ENCODE measurements at regions not wholly inside any gene's neighbourhood (a gene's known extent, or its start where the extent isn't known, plus 50 kb on each side); places are given as distances from the start of the nearest gene placed in this dataset.

DNA sequence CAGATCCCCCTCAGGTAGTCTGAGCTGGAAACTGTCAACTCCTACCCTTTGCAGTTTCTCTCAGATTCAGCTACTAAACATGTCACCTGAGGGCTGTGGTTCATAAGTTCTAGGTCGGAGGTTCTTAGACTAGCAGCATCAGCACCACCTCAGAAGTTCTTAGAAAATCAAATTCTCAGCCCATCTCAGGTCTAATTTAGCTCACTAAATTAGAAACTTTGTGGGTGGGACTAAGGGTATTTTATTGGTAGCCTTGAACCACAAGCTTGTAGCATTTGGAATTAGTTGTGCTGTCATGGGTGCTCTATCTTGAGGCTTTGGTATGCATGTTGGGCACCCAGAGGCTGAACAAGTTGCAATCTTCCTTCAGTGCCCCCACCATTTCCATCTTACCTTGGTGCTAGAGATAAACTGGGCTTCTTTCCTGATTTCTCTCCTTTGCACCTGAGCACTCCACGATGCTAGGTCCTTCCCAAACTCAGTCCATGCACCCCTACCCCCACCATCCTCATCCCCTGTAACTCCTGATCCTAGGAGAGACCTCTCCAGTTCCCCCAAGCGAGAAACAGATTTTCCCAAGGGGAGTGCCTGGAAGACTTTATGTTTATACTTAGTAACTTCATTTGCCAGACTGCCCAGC is 54.2 kb downstream of the S1PR1 start:
- CTCF ChIA-PET, result interaction anchor here (0.7 to 1.6 kb wide), 6 partner anchors 9 to 55 kb away, joined by 3 to 10 read pairs (median 4); no protein-coding TSS in a partner anchor
- DNase-seq (ENCODE audit: extremely low spot score), result no peak
- no peak for TF ChIP-seq LEF1 (IDR thresholded peaks at IDR 0.05; ENCODE audit: borderline replicate concordance)
- TF ChIP-seq ARNT (IDR thresholded peaks at IDR 0.05), result no peak
- no peak for TF ChIP-seq FOXA1 (IDR thresholded peaks at IDR 0.05)
- no peak for TF ChIP-seq FOXM1 (IDR thresholded peaks at IDR 0.05; ENCODE audit: borderline replicate concordance)
- POLR2A ChIA-PET, result interaction anchor here (1.0 kb wide), 1 partner anchor 395 kb away, joined by 3 read pairs; the partner anchor contains the start of gene SLC30A7

DNA sequence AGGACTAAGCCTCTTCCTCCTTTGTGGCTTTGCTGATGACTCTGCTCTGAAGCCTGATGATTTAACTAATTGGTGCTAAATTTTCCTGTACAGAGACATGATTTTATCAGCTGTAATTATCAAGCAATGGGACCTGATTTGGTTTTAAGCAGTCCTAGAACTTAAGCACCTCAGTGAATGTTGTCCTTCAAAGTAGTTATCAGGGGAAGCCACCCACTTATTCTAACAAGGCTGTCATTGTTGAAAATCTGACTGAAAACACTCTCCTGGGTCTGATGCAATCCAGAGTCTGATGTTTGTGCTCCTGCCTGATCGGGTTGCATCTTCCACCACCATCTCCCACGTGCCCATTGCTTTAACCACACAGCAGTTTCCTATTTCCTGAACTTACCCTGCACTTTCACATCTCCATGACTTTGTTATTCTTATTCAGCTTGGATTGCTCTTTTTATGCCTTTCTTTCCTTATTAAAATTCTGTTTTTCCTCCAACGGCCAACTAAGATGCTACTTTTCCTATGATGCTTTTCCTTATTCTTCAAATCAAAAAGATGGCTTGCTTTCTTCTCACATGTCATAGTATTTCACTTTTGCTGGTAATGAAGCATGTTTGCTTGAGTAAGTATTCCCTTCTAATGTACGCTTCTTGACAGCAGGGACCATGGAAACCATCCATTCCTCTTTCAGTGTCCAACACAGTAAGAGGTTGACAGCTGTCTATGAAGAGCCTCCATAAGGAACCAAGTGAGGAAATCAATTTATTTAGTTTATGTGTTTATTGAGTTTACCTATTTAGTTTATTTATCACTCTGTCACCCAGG is 55.0 kb downstream of the S1PR1 start:
- POLR2A ChIA-PET, result no interaction called here
- DNase-seq (ENCODE audit: extremely low spot score), result no peak
- no peak for TF ChIP-seq TARDBP (IDR thresholded peaks at IDR 0.05)
- TF ChIP-seq ZNF384 (IDR thresholded peaks at IDR 0.05), result no peak
- no peak for TF ChIP-seq NFRKB (IDR thresholded peaks at IDR 0.05)
- TF ChIP-seq L3MBTL2 (conservative IDR thresholded peaks at IDR 0.05), result no peak; the same call in 1 of the 2 replicates
- no peak for TF ChIP-seq HDGF (IDR thresholded peaks at IDR 0.05; ENCODE audit: borderline replicate concordance)
- no peak for TF ChIP-seq LEF1 (IDR thresholded peaks at IDR 0.05; ENCODE audit: borderline replicate concordance)
- no peak for TF ChIP-seq FOXM1 (IDR thresholded peaks at IDR 0.05; ENCODE audit: borderline replicate concordance)
- TF ChIP-seq CTBP1 (IDR thresholded peaks at IDR 0.05; ENCODE audit: borderline replicate concordance), result no peak
- TF ChIP-seq FOXK2 (IDR thresholded peaks at IDR 0.05), result no peak
- no peak for TF ChIP-seq BHLHE40 (IDR thresholded peaks at IDR 0.05; ENCODE audit: borderline replicate concordance)
- TF ChIP-seq, protein P1, sequence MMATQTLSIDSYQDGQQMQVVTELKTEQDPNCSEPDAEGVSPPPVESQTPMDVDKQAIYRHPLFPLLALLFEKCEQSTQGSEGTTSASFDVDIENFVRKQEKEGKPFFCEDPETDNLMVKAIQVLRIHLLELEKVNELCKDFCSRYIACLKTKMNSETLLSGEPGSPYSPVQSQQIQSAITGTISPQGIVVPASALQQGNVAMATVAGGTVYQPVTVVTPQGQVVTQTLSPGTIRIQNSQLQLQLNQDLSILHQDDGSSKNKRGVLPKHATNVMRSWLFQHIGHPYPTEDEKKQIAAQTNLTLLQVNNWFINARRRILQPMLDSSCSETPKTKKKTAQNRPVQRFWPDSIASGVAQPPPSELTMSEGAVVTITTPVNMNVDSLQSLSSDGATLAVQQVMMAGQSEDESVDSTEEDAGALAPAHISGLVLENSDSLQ (IDR thresholded peaks at IDR 0.05), result no peak
- no peak for TF ChIP-seq SP1 (IDR thresholded peaks at IDR 0.05)
- TF ChIP-seq FOXA1 (IDR thresholded peaks at IDR 0.05), result no peak
- TF ChIP-seq ELF4 (IDR thresholded peaks at IDR 0.05), result no peak
- TF ChIP-seq ARNT (IDR thresholded peaks at IDR 0.05), result no peak
- no peak for TF ChIP-seq SUZ12 (IDR thresholded peaks at IDR 0.05)
- CTCF ChIA-PET, result interaction anchor here (0.7 to 1.4 kb wide), 3 partner anchors 10 to 18 kb away, joined by 3 to 6 read pairs (median 3); no protein-coding TSS in a partner anchor

DNA sequence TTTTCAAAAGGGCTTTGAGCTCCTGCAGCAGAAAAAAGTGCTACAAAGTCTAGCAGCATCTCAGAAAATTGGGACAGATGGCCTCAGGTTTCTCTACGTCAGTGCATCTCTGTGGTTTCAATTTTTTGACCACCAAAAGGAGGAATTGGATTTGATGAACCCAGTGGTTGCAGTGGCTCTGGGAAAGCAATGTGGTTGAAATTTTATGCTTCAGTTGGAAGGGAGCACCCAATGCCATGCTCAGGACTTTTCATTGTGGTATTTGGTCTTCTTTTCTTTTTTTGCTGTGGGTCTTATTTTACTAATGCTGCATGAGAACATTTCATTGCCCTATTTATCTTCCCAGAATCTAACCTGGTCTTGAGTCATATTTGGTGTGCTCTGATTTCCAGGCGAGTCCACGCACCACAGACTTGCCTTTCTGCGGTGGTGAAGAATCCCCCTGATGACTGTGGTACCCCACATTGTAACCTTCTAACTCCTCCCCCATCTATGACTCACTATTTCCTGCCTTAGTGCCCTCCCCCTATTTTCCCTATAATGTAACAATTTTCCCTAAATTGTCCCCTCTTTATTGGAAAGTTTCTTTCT is 56.7 kb downstream of the S1PR1 start:
- DNase-seq (ENCODE audit: extremely low spot score), result no peak
- POLR2A ChIA-PET, result no interaction called here
- TF ChIP-seq CTBP1 (IDR thresholded peaks at IDR 0.05; ENCODE audit: borderline replicate concordance), result no peak
- TF ChIP-seq NFRKB (IDR thresholded peaks at IDR 0.05), result no peak
- no peak for TF ChIP-seq ARNT (IDR thresholded peaks at IDR 0.05)
- TF ChIP-seq SUZ12 (IDR thresholded peaks at IDR 0.05), result no peak
- TF ChIP-seq HDGF (IDR thresholded peaks at IDR 0.05; ENCODE audit: borderline replicate concordance), result no peak
- TF ChIP-seq FOXA1 (IDR thresholded peaks at IDR 0.05), result no peak
- TF ChIP-seq FOXK2 (IDR thresholded peaks at IDR 0.05), result no peak
- TF ChIP-seq ELF4 (IDR thresholded peaks at IDR 0.05), result no peak
- no peak for TF ChIP-seq ZNF384 (IDR thresholded peaks at IDR 0.05)
- no peak for TF ChIP-seq FOXM1 (IDR thresholded peaks at IDR 0.05; ENCODE audit: borderline replicate concordance)
- CTCF ChIA-PET, result no interaction called here

DNA sequence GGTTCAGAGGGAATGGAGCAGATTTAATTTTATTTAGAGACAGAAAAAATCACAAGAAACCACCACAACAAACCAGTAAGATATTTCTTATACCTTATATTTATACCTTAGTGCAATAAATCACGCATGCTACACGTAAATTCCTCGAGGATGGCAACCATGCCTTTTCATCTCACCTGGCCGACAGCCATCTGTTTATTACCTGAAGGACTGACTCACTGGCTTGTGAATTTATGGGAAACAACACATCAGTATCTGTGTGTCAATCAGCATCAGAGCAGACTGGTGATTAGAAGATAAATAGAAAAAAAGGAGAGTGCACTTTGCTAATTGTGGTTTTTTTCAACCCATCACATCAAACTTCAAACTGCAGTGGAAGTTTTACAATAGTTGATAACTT is 58.4 kb downstream of the S1PR1 start:
- ChIA-PET CTCF (no interaction called here), POLR2A (no interaction called here)
- no peak for DNase-seq (ENCODE audit: extremely low spot score)
- TF ChIP-seq, protein P1 (IDR thresholded peaks at IDR 0.05), result 0 out of 2 replicates have a peak, but pooled peaks have one; percentile 33
- no peak for TF ChIP-seq ELF4 (IDR thresholded peaks at IDR 0.05)

DNA sequence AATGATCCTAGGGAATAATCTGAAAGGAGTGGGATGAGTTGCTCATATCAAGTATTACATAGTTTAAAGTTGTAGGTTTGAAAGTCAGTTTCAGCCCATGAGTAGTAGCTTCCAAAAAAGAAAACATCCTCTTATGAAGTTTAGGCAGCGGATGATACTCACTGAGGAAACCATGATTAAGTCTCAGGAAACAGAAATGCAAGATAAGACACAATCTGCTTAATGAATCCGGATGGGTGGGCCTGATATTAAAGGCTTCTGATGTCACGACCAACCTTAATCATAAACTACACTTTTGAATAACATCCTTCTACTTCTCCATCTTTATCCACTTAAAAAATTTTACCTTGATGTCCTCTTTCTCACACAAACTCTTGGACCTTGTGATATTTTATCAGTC is 61.8 kb downstream of the S1PR1 start:
- no peak for TF ChIP-seq SUZ12 (IDR thresholded peaks at IDR 0.05)
- no peak for TF ChIP-seq FOXM1 (IDR thresholded peaks at IDR 0.05; ENCODE audit: borderline replicate concordance)
- TF ChIP-seq LEF1 (IDR thresholded peaks at IDR 0.05; ENCODE audit: borderline replicate concordance), result no peak
- TF ChIP-seq TARDBP (IDR thresholded peaks at IDR 0.05), result no peak
- no peak for TF ChIP-seq BHLHE40 (IDR thresholded peaks at IDR 0.05; ENCODE audit: borderline replicate concordance)
- no peak for TF ChIP-seq SP1 (IDR thresholded peaks at IDR 0.05)
- TF ChIP-seq CTBP1 (IDR thresholded peaks at IDR 0.05; ENCODE audit: borderline replicate concordance), result no peak
- no peak for TF ChIP-seq ZNF384 (IDR thresholded peaks at IDR 0.05)
- no peak for TF ChIP-seq ARNT (IDR thresholded peaks at IDR 0.05)
- no peak for TF ChIP-seq L3MBTL2 (conservative IDR thresholded peaks at IDR 0.05)
- TF ChIP-seq, protein P1 (IDR thresholded peaks at IDR 0.05), result no peak
- no peak for TF ChIP-seq FOXK2 (IDR thresholded peaks at IDR 0.05)
- no peak for TF ChIP-seq FOXA1 (IDR thresholded peaks at IDR 0.05)
- TF ChIP-seq ELF4 (IDR thresholded peaks at IDR 0.05), result no peak
- TF ChIP-seq NFRKB (IDR thresholded peaks at IDR 0.05), result no peak
- no peak for TF ChIP-seq HDGF (IDR thresholded peaks at IDR 0.05; ENCODE audit: borderline replicate concordance)
- CTCF ChIA-PET, result interaction anchor here (2.1 kb wide), 1 partner anchor 11 kb away, joined by 14 read pairs; no protein-coding TSS in a partner anchor
- DNase-seq (ENCODE audit: extremely low spot score), result no peak
- POLR2A ChIA-PET, result no interaction called here
